ENCODE measurements at regions not wholly inside any gene's neighbourhood (a gene's known extent, or its start where the extent isn't known, plus 50 kb on each side); places are given as distances from the start of the nearest gene placed in this dataset.

- TF ChIP-seq, protein P1, sequence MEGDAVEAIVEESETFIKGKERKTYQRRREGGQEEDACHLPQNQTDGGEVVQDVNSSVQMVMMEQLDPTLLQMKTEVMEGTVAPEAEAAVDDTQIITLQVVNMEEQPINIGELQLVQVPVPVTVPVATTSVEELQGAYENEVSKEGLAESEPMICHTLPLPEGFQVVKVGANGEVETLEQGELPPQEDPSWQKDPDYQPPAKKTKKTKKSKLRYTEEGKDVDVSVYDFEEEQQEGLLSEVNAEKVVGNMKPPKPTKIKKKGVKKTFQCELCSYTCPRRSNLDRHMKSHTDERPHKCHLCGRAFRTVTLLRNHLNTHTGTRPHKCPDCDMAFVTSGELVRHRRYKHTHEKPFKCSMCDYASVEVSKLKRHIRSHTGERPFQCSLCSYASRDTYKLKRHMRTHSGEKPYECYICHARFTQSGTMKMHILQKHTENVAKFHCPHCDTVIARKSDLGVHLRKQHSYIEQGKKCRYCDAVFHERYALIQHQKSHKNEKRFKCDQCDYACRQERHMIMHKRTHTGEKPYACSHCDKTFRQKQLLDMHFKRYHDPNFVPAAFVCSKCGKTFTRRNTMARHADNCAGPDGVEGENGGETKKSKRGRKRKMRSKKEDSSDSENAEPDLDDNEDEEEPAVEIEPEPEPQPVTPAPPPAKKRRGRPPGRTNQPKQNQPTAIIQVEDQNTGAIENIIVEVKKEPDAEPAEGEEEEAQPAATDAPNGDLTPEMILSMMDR (IDR thresholded peaks at IDR 0.05), result no peak
- TF ChIP-seq POLR2A (IDR thresholded peaks at IDR 0.05), result no peak
These were observed 210.6 kb downstream of the IKZF2 start for GRCh38 chr2:212940816-212941215.
